ENCODE measurements at regions not wholly inside any gene's neighbourhood (a gene's known extent, or its start where the extent isn't known, plus 50 kb on each side); places are given as distances from the start of the nearest gene placed in this dataset.

DNA sequence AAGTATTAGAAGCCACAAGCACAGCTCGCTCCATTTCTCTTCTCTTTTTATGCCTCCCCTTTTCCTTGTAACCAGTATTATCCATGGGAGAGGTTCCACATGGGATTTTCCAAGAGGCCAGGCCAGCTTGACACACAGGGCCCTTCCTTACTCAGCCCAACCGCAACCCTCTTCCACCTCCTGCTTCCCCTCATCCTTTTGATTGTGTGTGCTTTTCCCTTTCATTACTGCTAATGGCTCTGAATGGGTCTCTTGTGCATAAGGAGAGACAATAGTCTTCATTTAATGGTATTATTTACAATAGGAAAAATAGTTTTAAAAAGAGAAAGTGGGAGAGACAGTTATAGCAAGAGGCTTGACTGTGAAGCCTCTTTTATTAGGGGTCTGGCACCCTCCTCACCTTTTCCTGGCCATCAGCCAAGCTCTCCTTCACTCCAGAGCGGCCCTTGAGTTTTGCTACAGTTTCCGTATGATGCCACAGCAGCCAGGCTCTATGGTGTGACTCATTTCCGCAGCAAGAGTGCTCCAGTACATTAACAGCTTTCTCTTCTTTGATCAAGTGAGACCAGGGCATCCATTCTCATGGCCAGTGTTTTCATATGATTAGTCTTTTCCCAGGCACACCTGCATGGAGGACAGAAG, 579.5 kb downstream of the TFAP2B start:
- no peaks in the 10 kb centered on the region for H3K27me3 ChIP-seq (ENCODE audit: control insufficient read depth, insufficient read depth, low read length)
- H3K4me3 ChIP-seq (ENCODE audit: low read depth, low read length): no peak overlapping the region
- no peak for DNase-seq (ENCODE audit: low read depth, low spot score)
- H3K27ac ChIP-seq (ENCODE audit: low read depth, low read length): no peak overlapping the region
- TF ChIP-seq, protein P1, sequence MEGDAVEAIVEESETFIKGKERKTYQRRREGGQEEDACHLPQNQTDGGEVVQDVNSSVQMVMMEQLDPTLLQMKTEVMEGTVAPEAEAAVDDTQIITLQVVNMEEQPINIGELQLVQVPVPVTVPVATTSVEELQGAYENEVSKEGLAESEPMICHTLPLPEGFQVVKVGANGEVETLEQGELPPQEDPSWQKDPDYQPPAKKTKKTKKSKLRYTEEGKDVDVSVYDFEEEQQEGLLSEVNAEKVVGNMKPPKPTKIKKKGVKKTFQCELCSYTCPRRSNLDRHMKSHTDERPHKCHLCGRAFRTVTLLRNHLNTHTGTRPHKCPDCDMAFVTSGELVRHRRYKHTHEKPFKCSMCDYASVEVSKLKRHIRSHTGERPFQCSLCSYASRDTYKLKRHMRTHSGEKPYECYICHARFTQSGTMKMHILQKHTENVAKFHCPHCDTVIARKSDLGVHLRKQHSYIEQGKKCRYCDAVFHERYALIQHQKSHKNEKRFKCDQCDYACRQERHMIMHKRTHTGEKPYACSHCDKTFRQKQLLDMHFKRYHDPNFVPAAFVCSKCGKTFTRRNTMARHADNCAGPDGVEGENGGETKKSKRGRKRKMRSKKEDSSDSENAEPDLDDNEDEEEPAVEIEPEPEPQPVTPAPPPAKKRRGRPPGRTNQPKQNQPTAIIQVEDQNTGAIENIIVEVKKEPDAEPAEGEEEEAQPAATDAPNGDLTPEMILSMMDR (IDR thresholded peaks at IDR 0.05; ENCODE audit: low read depth, low read length): no peak
- CTCF ChIA-PET: no interaction called here
- POLR2A ChIA-PET: no interaction called here
- H3K9me3 ChIP-seq (ENCODE audit: control insufficient read depth, insufficient read depth, low read length): peaks cover 16% of the 10 kb centered on the region

DNA sequence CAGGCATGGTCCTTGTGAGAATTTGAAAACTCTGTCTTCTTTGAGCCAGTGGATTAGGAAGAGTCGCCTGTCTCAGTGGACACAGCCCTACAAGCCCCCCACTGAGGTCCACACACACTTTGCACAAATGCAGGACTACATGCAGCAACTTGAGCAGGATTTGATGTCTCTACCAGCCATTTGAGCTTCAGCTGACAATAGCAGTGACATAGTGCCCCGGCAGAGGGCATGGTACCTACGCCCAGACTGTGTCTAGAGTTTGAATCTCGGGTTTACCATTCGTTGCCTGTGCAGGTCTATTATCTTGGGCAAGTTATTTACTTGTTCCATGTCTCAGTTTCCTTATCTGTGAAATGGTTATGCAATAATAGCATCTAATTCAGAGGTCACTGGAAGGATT, 580.1 kb downstream of the TFAP2B start:
- Histone ChIP-seq H3K27ac (ENCODE audit: low read depth, low read length) (no peak overlapping the region), H3K4me3 (ENCODE audit: low read depth, low read length) (no peak overlapping the region), H3K9me3 (ENCODE audit: control insufficient read depth, insufficient read depth, low read length) (peaks cover 16% of the 10 kb centered on the region), H3K27me3 (ENCODE audit: control insufficient read depth, insufficient read depth, low read length) (no peaks in the 10 kb centered on the region)
- CTCF ChIA-PET: no interaction called here
- no peak for DNase-seq (ENCODE audit: low read depth, low spot score)
- TF ChIP-seq, protein P1 (IDR thresholded peaks at IDR 0.05; ENCODE audit: low read depth, low read length): no peak
- POLR2A ChIA-PET: no interaction called here

DNA sequence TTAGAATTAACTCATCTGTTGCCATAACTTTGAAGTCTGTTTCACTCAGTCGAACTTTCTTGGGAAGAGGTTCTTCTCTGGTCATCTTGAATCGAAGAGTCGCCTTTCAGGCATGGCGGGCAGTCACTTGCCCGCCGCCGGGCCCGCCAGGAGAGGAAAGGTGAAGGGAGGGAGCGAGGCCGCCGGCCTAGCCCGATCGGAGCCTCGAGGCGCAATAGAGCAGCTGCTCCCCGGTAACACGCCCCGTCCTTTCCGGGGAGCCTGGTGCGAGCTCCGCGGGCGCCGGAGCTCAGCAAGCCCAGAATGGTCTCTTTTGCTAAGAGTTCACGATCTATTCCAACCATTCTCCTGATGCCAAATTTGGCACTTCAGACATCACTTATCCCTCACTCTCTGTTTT, 591.8 kb downstream of the TFAP2B start:
- TF ChIP-seq, protein P1 (IDR thresholded peaks at IDR 0.05; ENCODE audit: low read depth, low read length): no peak
- H3K27ac ChIP-seq (ENCODE audit: low read depth, low read length): no peak overlapping the region
- no peak for DNase-seq (ENCODE audit: low read depth, low spot score)
- H3K27me3 ChIP-seq (ENCODE audit: control insufficient read depth, insufficient read depth, low read length): no peaks in the 10 kb centered on the region
- H3K9me3 ChIP-seq (ENCODE audit: control insufficient read depth, insufficient read depth, low read length): peaks cover 5% of the 10 kb centered on the region
- CTCF ChIA-PET: no interaction called here
- H3K4me3 ChIP-seq (ENCODE audit: low read depth, low read length): no peak overlapping the region
- POLR2A ChIA-PET: no interaction called here

DNA sequence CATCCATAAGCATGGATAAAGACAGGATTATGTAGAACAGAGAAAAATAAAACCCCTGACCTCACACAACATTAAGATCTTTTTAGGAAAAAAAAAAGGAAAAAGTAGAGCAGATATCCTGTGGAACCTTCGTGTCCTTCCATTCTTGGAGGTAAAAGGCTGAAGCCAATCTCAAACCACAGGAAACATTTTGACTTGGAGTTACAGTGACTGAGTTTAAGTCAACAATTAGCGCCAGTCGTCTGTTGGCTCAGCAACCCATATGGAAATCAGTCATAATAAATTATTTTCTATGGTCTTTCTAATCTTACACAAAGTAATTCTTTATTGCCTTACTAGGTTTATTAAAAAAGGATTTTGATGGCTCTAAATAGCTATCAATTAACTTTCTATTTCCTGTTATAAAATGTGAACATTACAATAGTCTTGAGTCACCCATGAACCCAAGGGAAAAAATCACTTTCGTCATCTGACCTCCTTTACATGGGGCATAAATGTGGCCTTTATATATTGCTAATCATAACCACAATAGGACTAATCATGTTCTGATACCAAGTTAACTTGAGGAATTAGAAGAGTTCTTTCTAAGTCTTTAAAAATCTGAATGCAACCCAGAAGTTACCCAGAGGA, 592.9 kb downstream of the TFAP2B start:
- TF ChIP-seq, protein P1 (IDR thresholded peaks at IDR 0.05; ENCODE audit: low read depth, low read length): no peak
- ChIA-PET POLR2A (no interaction called here), CTCF (no interaction called here)
- Histone ChIP-seq H3K27me3 (ENCODE audit: control insufficient read depth, insufficient read depth, low read length) (no peaks in the 10 kb centered on the region), H3K27ac (ENCODE audit: low read depth, low read length) (no peak overlapping the region), H3K4me3 (ENCODE audit: low read depth, low read length) (no peak overlapping the region), H3K9me3 (ENCODE audit: control insufficient read depth, insufficient read depth, low read length) (peaks cover 5% of the 10 kb centered on the region)
- DNase-seq (ENCODE audit: low read depth, low spot score): no peak

DNA sequence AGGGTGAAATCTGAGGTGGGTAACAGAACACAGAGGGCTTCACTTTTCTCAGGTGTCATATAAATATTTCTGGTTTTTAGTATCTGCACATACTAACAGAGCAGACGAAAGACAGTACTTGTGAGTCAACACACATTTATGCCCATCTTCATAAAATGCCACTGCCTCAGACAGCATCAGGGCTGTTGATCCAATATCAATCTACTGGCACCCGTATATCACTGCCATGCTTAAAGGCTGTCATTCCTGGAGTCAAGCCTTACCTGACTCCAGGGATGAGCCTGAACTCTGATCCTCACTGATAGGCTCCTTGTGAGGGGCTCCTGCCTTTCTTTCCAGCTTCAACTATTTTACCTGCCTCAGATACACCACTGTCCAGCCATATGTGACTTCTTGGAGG, 595.7 kb downstream of the TFAP2B start:
- CTCF ChIA-PET: no interaction called here
- Histone ChIP-seq H3K4me3 (ENCODE audit: low read depth, low read length) (no peak overlapping the region), H3K27ac (ENCODE audit: low read depth, low read length) (no peak overlapping the region), H3K9me3 (ENCODE audit: control insufficient read depth, insufficient read depth, low read length) (peaks cover 5% of the 10 kb centered on the region), H3K27me3 (ENCODE audit: control insufficient read depth, insufficient read depth, low read length) (no peaks in the 10 kb centered on the region)
- no peak for DNase-seq (ENCODE audit: low read depth, low spot score)
- POLR2A ChIA-PET: no interaction called here
- TF ChIP-seq, protein P1 (IDR thresholded peaks at IDR 0.05; ENCODE audit: low read depth, low read length): no peak

Data from AG04450 (cell line).